ENCODE measurements at regions not wholly inside any gene's neighbourhood (a gene's known extent, or its start where the extent isn't known, plus 50 kb on each side); places are given as distances from the start of the nearest gene placed in this dataset.

- DNase-seq (ENCODE audit: low spot score), result no peak
Measured at GRCh38 chrX:20861113-20861512, 513.1 kb upstream of the CNKSR2 start.

- DNase-seq (ENCODE audit: low spot score), result no peak
Measured at GRCh38 chrX:20857746-20858145, 516.5 kb upstream of the CNKSR2 start.

GRCh38 chrX:20838477-20838876, 535.7 kb upstream of the CNKSR2 start:
- no peak for DNase-seq (ENCODE audit: low spot score)

GRCh38 chrX:20829665-20830491, 544.3 kb upstream of the CNKSR2 start:
- DNase-seq (ENCODE audit: low spot score), result no peak

DNA sequence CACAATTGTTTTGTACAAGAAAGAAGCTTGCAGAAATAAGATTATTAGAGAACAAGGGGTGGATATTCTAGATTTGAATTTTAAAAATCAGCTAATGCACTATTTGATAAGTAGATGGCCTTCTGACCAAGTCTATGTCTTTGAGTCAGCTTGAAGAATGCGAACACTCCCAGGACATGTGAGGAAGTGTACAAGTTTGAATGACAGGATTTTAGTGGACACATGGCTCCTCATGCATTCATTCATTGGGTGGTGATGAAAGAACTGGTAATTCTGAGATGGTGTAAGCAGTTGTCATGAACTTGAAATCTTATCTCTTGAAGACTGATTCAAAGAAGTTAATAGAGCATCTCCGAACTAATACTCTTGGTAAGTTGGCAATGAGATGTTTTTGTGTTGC, 548.2 kb upstream of the CNKSR2 start:
- DNase-seq (ENCODE audit: low spot score), result no peak

- no peak for DNase-seq (ENCODE audit: low spot score)
Measured at GRCh38 chrX:20803971-20804370, 537.3 kb upstream of the RPS6KA3 start.

DNA sequence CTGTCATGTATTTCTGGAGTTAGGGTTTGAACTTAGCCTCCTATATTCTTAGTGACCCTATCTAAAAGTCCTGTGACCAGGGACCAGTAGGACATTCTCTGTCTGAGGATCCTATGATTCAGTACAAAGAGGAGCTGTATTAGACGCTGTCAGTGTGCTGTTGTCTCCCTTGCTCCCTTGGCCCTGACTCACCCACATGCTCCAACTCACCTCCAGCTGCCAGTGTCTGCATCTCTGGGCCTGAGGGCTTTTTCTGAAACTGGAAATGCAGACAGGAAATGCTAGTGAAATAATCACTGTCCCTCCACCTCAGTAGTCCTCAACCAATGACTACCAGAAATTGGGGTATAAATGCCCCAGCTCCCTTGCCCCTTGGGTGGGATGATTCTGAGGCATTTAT, 535.3 kb upstream of the RPS6KA3 start:
- no peak for DNase-seq (ENCODE audit: low spot score)

- no peak for DNase-seq (ENCODE audit: low spot score)
Measured at GRCh38 chrX:20796450-20796849, 529.7 kb upstream of the RPS6KA3 start.

DNA sequence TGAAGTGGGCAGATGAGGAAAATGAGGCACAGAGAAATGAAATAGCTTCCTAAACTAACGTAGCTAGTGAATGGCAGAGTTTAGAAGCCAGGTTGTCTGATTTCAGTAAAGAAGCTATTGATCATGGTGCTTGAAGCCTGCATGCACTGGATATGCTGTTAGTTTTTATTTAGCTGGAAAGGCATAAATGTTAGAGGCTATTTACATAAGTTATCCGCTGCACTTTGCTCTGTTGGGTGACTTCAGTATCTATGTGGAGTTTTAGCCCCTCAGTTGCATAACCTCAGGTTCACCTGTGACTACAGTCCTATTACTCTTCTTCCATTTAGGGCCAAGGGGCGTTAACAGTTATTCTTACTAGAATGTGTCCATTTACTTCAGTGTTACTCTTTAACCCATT, 522.4 kb upstream of the RPS6KA3 start:
- DNase-seq (ENCODE audit: low spot score), result no peak

DNA sequence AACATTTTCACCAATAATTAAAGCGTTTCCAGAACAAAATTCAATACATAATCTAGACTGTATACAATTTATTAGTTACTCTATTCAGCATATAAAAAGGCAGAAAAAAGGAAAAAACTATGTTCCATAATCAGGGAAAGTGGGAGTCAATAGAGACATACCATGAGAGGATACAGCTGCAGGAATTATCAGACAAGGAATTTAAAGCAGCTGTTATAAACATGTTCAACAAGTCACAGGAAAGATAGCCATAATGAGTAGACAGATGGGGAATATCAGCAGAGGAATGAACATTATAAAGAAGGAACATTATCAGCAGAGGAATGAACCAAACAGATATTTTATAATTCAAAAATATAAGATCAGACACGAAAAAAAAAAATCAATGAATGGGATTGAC, 500.6 kb upstream of the RPS6KA3 start:
- DNase-seq (ENCODE audit: low spot score), result no peak

- DNase-seq (ENCODE audit: low spot score), result no peak
Measured at GRCh38 chrX:20756585-20756984, 489.9 kb upstream of the RPS6KA3 start.

DNA sequence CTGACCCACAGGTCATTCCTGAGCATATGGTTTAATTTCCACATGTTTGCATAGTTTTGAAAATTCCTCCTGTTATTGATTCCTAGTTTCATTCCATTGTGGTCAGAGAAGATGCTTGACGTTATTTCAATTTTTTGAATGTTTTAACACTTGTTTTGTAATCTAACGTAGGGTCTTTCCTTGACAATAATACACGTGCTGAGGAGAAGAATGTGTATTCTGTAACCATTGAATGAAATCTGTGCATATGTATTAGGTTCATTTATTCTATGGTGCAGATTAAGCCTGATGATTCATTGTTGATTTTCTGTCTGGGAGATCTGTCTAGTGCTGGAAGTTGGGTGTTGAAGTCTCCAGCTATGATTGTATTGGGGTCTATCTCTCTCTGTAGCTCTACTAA, 486.4 kb upstream of the RPS6KA3 start:
- no peak for DNase-seq (ENCODE audit: low spot score)

GRCh38 chrX:20746690-20747089, 480.0 kb upstream of the RPS6KA3 start:
- DNase-seq (ENCODE audit: low spot score), result no peak

GRCh38 chrX:20743046-20743445, 476.3 kb upstream of the RPS6KA3 start:
- no peak for DNase-seq (ENCODE audit: low spot score)

DNA sequence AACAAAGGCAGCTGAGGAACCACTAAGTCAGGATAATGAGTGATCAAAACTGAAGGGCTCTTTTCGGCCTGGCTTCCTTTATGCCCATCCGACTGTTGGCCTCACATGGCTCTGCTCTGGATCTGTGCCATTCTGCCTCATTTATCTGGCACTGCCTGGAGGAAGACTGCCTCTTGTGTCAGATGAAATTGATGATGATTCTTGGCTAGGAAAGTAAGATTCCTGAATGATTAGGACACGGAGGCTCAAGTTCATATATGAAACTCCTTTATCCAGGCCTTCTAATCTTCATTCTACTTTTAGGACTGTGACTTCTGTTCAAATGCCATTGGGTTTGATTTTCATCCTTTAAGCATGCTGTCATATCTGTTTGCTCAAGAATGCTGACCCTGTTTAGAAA, 475.4 kb upstream of the RPS6KA3 start:
- no peak for DNase-seq (ENCODE audit: low spot score)

DNA sequence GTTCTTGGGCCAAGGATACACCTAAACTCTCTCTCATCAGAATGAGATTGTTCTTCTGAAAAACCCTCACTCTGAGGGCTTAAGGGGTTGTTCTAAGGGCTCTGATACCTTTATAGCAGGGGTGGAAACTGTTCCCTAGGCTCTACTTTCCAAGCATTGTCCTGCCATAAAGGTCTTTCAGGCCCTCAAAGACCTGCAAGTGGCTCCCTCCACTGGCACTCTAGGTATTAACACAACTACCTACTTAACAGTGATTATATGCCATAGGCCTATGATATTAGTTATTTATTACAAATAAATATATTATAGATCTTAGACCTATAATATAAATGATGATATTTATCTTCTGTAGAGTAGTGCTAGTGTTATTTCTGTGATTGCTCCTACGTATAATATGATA, 473.7 kb upstream of the RPS6KA3 start:
- no peak for DNase-seq (ENCODE audit: low spot score)

- DNase-seq (ENCODE audit: low spot score), result no peak
Measured at GRCh38 chrX:20739038-20739745, 472.5 kb upstream of the RPS6KA3 start.

- no peak for DNase-seq (ENCODE audit: low spot score)
Measured at GRCh38 chrX:20729416-20729815, 462.7 kb upstream of the RPS6KA3 start.

GRCh38 chrX:20727447-20727846, 460.7 kb upstream of the RPS6KA3 start:
- no peak for DNase-seq (ENCODE audit: low spot score)

DNA sequence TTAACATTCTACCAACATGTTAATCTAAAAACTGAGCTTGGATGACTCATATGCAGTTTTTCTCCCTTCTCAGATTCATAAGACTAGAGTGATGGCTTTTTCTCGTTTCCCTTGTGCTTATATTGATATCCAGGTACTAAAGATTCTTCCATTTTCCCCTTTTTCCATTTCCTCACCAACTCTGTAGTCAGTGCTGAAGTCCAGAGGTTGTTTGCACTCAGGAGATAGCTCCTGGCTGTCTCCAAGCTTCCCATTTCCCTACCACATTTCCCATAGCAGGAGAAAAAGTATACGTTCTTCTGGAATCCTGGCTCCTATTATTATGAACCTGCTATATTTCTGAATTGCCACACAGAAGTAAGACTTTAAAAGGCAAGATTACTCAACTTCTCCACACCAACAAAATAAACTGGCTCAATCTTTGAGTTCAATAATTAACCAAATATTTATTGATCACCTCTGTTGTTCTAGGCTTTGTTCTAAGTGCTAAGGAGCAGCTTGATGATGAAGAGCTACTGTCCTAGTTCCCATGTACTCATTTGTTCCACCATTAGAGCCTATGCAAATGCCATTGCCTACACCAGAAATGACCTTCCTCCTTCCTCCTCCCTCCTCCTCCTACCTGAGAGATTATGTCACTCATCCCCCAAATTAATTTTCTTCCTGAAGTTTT, 454.4 kb upstream of the RPS6KA3 start:
- DNase-seq (ENCODE audit: low spot score), result no peak

DNA sequence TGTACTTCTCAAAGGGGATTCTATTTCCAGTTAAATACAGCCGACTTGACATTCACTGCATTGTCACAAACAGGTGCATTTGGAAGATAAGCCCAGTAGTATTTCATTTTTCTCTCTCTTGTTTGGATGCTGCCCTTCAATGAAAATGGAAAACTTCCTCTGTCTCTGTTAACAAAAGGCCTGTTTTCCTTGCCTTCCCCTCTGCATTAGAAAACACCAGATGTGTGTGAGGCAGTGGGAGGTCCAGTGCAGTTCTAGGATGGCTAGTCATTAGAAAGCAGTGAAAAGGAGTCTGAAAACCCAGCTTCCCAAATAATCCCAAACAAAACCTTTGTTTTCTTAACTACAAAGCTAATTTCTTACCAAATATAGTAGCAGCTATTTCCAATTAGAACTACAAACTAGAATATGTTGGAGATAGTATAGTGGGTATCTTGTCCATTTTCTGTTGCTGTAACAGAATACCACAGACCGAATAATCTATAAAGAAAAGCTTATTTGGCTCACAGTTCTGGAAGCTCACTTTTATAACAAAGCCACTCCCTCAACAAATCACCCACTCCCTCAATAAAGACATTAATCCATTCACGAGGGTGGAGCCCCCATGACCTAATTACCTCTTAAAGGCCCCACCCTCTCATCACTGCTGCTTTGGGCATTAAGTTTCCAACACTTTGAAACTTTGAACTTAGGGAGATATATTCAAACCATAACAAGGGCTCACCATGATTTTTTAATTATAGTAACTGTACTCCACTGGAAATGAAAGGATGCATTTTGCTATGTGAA, 452.1 kb upstream of the RPS6KA3 start:
- DNase-seq (ENCODE audit: low spot score), result no peak

GRCh38 chrX:20715176-20715575, 448.5 kb upstream of the RPS6KA3 start:
- no peak for DNase-seq (ENCODE audit: low spot score)
